HEK293 (cell line): ENCODE measurements at regions not wholly inside any gene's neighbourhood (a gene's known extent, or its start where the extent isn't known, plus 50 kb on each side); places are given as distances from the start of the nearest gene placed in this dataset.

Experiments used
- CTCF ChIA-PET: fragments of 350-600 bp; formaldehyde crosslinking; extraction: SDS; loops from one replicate; lab custom pipeline; 2021; ENCODE audit warnings: antibody characterized with exemption; lab: Yijun Ruan, JAX
- POLR2A ChIA-PET: fragments of 300-600 bp; formaldehyde crosslinking; extraction: SDS; loops from one replicate; lab custom pipeline; 2020; ENCODE audit warnings: antibody characterized with exemption, inconsistent platforms; lab: Yijun Ruan, JAX
- H3K27ac ChIP-seq: fragments of 200-500 bp; sonication (Bioruptor generic); 2 replicates; pipeline ENCODE4 v1.5.1; 2014; ENCODE audit warnings: low read depth, low read length, control low read depth, inconsistent platforms; ENCODE audit errors: extremely low read depth
- H3K36me3 ChIP-seq, 2 experiments: fragments of 200-500 bp in 1 of 2; sonication (Bioruptor generic) in 1 of 2; 1 replicate in 1 of 2; 2 replicates in 1 of 2; pipeline ENCODE4 v1.5.1; 2014 to 2017; ENCODE audit warnings: inconsistent platforms in 2 of 2, low read length in 2 of 2; ENCODE audit not compliant: control insufficient read depth in 2 of 2, insufficient read depth in 1 of 2
- H3K4me1 ChIP-seq: fragments of 200-500 bp; sonication (Bioruptor generic); 2 replicates; pipeline ENCODE4 v1.5.1; 2014; ENCODE audit warnings: mild to moderate bottlenecking, low read length, inconsistent platforms; ENCODE audit not compliant: control insufficient read depth, insufficient read depth
- H3K4me3 ChIP-seq: 2 replicates; pipeline ENCODE4 v1.5.1; 2011; ENCODE audit warnings: low read depth, mild to moderate bottlenecking, control low read depth, low read length, moderate library complexity
- H3K9me3 ChIP-seq: fragments of 200-500 bp; sonication (Bioruptor generic); 2 replicates; pipeline ENCODE4 v1.5.1; 2014; ENCODE audit warnings: low read depth, low read length, inconsistent platforms; ENCODE audit not compliant: control insufficient read depth, insufficient read depth
- FEZF1 ChIP-seq: fragments of 450-650 bp; formaldehyde crosslinking; IDR thresholded peaks from 2 replicates; pipeline ENCODE4 v1.5.1; 2016; ENCODE audit warnings: missing biosample characterization, missing genetic modification characterization
- OVOL3 ChIP-seq: fragments of 450-650 bp; formaldehyde crosslinking; IDR thresholded peaks from 2 replicates; pipeline ENCODE4 v1.5.1; 2016; ENCODE audit warnings: missing biosample characterization, missing genetic modification characterization
- PRDM1 ChIP-seq: fragments of 450-650 bp; formaldehyde crosslinking; IDR thresholded peaks from 2 replicates; pipeline ENCODE4; 2016; ENCODE audit warnings: missing biosample characterization, missing genetic modification characterization
- SALL2 ChIP-seq: fragments of 450-650 bp; formaldehyde crosslinking; IDR thresholded peaks from 2 replicates; pipeline ENCODE4 v1.5.0; 2017; ENCODE audit warnings: missing biosample characterization, mild to moderate bottlenecking, missing genetic modification characterization, borderline replicate concordance
- TRIM28 ChIP-seq: IDR thresholded peaks from 2 replicates; pipeline ENCODE4 v1.6.1; 2011; ENCODE audit warnings: low read length, control low read depth, borderline replicate concordance
- YY1 ChIP-seq: fragments of 450-650 bp; formaldehyde crosslinking; IDR thresholded peaks from 2 replicates; pipeline ENCODE4 v1.5.1; 2018; ENCODE audit warnings: missing biosample characterization, missing genetic modification characterization
- ZNF146 ChIP-seq: fragments of 450-650 bp; formaldehyde crosslinking; IDR thresholded peaks from 2 replicates; pipeline ENCODE4 v1.5.1; 2016; ENCODE audit warnings: missing biosample characterization, missing genetic modification characterization
- ZNF274 ChIP-seq, 2 experiments: fragments of 200-500 bp in 1 of 2; fragments of 450-650 bp in 1 of 2; sonication (Bioruptor generic) in 1 of 2; formaldehyde crosslinking in 1 of 2; IDR thresholded peaks; 2 replicates each; pipeline versions ENCODE4 v1.5.1 to v1.6.1; 2014 to 2016; ENCODE audit warnings: borderline replicate concordance in 1 of 2, inconsistent platforms in 1 of 2, low read length in 1 of 2, missing biosample characterization in 1 of 2, missing genetic modification characterization in 1 of 2
- ZNF394 ChIP-seq: fragments of 450-650 bp; formaldehyde crosslinking; IDR thresholded peaks from 2 replicates; pipeline ENCODE4 v1.5.1; 2016; ENCODE audit warnings: missing biosample characterization, missing genetic modification characterization, mild to moderate bottlenecking, moderate library complexity, borderline replicate concordance
- ZNF416 ChIP-seq: fragments of 450-650 bp; formaldehyde crosslinking; IDR thresholded peaks from 2 replicates; pipeline ENCODE4 v1.5.1; 2016; ENCODE audit warnings: missing biosample characterization, missing genetic modification characterization
- ZNF529 ChIP-seq: fragments of 450-650 bp; formaldehyde crosslinking; IDR thresholded peaks from 2 replicates; pipeline ENCODE4 v1.5.1; 2017; ENCODE audit warnings: missing genetic modification characterization, missing biosample characterization; ENCODE audit not compliant: insufficient replicate concordance
- ZNF624 ChIP-seq: fragments of 450-650 bp; formaldehyde crosslinking; IDR thresholded peaks from 2 replicates; pipeline ENCODE4 v1.5.1; 2017; ENCODE audit warnings: missing biosample characterization, missing genetic modification characterization
- ZNF677 ChIP-seq: fragments of 450-650 bp; IDR thresholded peaks from 2 replicates; pipeline ENCODE4 v1.5.0; 2018; ENCODE audit warnings: missing biosample characterization, mild to moderate bottlenecking, missing genetic modification characterization, moderate library complexity
- ZNF707 ChIP-seq: fragments of 450-650 bp; formaldehyde crosslinking; IDR thresholded peaks from 2 replicates; pipeline ENCODE4 v1.5.1; 2016; ENCODE audit warnings: missing biosample characterization, missing genetic modification characterization
- ZNF747 ChIP-seq: fragments of 450-650 bp; formaldehyde crosslinking; IDR thresholded peaks from 2 replicates; pipeline ENCODE4 v1.5.1; 2016; ENCODE audit warnings: missing biosample characterization, missing genetic modification characterization
- ZSCAN16 ChIP-seq: fragments of 450-650 bp; formaldehyde crosslinking; IDR thresholded peaks from 2 replicates; pipeline ENCODE4 v1.5.1; 2016; ENCODE audit warnings: missing biosample characterization, missing genetic modification characterization
- TF ChIP-seq, protein P1 (sequence below): fragments of 450-650 bp; formaldehyde crosslinking; IDR thresholded peaks from 2 replicates; pipeline ENCODE4 v1.5.1; 2016; ENCODE audit warnings: missing biosample characterization, missing genetic modification characterization
- TF ChIP-seq, protein P2 (sequence below): IDR thresholded peaks from 2 replicates; pipeline ENCODE4 v1.6.1; 2011; ENCODE audit warnings: mild to moderate bottlenecking, low read depth, low read length, borderline replicate concordance
- TF ChIP-seq, protein P3 (sequence below): fragments of 450-650 bp; formaldehyde crosslinking; IDR thresholded peaks from 2 replicates; pipeline ENCODE4 v1.5.1; 2017; ENCODE audit warnings: missing biosample characterization, missing genetic modification characterization
- TF ChIP-seq, protein P4 (sequence below): fragments of 450-650 bp; formaldehyde crosslinking; IDR thresholded peaks from 2 replicates; pipeline ENCODE4 v1.5.1; 2016; ENCODE audit warnings: missing biosample characterization, missing genetic modification characterization
- TF ChIP-seq, protein P5 (sequence below): fragments of 450-650 bp; formaldehyde crosslinking; IDR thresholded peaks from 2 replicates; pipeline ENCODE4 v1.5.1; 2016; ENCODE audit warnings: missing biosample characterization, missing genetic modification characterization
- TF ChIP-seq, protein P6 (sequence below): fragments of 450-650 bp; formaldehyde crosslinking; IDR thresholded peaks from 2 replicates; pipeline ENCODE4 v1.5.1; 2016; ENCODE audit warnings: missing biosample characterization, missing genetic modification characterization
- TF ChIP-seq, protein P7 (sequence below): fragments of 450-650 bp; formaldehyde crosslinking; IDR thresholded peaks from 2 replicates; pipeline ENCODE4 v1.5.1; 2016; ENCODE audit warnings: missing biosample characterization, missing genetic modification characterization, low read depth
- TF ChIP-seq, protein P8 (sequence below): fragments of 450-650 bp; formaldehyde crosslinking; IDR thresholded peaks from 2 replicates; pipeline ENCODE4 v1.5.1; 2016; ENCODE audit warnings: missing biosample characterization, missing genetic modification characterization

DNA sequence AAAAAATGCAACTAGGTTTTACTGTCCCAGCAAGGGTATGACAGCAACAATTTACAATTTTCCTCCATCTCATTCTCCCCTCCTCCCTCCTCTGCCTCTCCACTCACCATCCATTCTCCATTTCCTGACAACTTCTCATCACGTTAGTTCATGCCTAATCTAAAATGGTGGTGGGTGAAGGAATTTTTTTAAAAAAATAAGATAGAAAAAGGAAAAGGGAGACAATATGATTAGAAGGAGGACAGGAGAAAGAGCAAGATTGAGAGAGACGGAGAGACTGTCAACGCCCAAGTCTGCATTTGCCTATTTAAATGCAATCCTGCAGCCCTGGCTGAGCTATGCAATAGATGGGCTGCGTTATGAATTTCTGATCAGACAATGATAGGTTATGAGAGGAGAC is 380.7 kb upstream of the PSMD7 start:
- Histone ChIP-seq H3K4me3 (no peak overlapping the region), H3K4me1 (no peaks in the 10 kb centered on the region), H3K36me3 (no peaks in the 10 kb centered on the region), H3K9me3 (no peaks in the 10 kb centered on the region), H3K27ac (no peak overlapping the region)
- POLR2A ChIA-PET: no interaction called here
- TF ChIP-seq, protein P1, sequence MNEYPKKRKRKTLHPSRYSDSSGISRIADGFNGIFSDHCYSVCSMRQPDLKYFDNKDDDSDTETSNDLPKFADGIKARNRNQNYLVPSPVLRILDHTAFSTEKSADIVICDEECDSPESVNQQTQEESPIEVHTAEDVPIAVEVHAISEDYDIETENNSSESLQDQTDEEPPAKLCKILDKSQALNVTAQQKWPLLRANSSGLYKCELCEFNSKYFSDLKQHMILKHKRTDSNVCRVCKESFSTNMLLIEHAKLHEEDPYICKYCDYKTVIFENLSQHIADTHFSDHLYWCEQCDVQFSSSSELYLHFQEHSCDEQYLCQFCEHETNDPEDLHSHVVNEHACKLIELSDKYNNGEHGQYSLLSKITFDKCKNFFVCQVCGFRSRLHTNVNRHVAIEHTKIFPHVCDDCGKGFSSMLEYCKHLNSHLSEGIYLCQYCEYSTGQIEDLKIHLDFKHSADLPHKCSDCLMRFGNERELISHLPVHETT (tag by site-specific recombination): no peak
- TF ChIP-seq, protein P2, sequence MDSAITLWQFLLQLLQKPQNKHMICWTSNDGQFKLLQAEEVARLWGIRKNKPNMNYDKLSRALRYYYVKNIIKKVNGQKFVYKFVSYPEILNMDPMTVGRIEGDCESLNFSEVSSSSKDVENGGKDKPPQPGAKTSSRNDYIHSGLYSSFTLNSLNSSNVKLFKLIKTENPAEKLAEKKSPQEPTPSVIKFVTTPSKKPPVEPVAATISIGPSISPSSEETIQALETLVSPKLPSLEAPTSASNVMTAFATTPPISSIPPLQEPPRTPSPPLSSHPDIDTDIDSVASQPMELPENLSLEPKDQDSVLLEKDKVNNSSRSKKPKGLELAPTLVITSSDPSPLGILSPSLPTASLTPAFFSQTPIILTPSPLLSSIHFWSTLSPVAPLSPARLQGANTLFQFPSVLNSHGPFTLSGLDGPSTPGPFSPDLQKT: no peak
- TF ChIP-seq FEZF1 (no peak), ZNF274 (IDR thresholded peaks at IDR 0.05; ENCODE audit: low read length) (no peak), ZNF274 (tag by site-specific recombination; IDR thresholded peaks at IDR 0.05; ENCODE audit: borderline replicate concordance) (no peak), PRDM1 (no peak), ZNF394 (tag by site-specific recombination) (no peak), ZNF707 (tag by site-specific recombination) (no peak), ZSCAN16 (tag by site-specific recombination) (no peak), TRIM28 (no peak), ZNF146 (tag by site-specific recombination) (no peak), ZNF747 (no peak), ZNF416 (no peak), YY1 (tag by site-specific recombination) (no peak), OVOL3 (tag by site-specific recombination) (no peak)
- TF ChIP-seq, protein P3, sequence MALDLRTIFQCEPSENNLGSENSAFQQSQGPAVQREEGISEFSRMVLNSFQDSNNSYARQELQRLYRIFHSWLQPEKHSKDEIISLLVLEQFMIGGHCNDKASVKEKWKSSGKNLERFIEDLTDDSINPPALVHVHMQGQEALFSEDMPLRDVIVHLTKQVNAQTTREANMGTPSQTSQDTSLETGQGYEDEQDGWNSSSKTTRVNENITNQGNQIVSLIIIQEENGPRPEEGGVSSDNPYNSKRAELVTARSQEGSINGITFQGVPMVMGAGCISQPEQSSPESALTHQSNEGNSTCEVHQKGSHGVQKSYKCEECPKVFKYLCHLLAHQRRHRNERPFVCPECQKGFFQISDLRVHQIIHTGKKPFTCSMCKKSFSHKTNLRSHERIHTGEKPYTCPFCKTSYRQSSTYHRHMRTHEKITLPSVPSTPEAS (tag by site-specific recombination): no peak
- TF ChIP-seq, protein P4, sequence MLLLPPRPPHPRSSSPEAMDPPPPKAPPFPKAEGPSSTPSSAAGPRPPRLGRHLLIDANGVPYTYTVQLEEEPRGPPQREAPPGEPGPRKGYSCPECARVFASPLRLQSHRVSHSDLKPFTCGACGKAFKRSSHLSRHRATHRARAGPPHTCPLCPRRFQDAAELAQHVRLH: no peak
- TF ChIP-seq, protein P5, sequence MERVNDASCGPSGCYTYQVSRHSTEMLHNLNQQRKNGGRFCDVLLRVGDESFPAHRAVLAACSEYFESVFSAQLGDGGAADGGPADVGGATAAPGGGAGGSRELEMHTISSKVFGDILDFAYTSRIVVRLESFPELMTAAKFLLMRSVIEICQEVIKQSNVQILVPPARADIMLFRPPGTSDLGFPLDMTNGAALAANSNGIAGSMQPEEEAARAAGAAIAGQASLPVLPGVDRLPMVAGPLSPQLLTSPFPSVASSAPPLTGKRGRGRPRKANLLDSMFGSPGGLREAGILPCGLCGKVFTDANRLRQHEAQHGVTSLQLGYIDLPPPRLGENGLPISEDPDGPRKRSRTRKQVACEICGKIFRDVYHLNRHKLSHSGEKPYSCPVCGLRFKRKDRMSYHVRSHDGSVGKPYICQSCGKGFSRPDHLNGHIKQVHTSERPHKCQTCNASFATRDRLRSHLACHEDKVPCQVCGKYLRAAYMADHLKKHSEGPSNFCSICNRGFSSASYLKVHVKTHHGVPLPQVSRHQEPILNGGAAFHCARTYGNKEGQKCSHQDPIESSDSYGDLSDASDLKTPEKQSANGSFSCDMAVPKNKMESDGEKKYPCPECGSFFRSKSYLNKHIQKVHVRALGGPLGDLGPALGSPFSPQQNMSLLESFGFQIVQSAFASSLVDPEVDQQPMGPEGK (tag by site-specific recombination): no peak
- CTCF ChIA-PET: no interaction called here

DNA sequence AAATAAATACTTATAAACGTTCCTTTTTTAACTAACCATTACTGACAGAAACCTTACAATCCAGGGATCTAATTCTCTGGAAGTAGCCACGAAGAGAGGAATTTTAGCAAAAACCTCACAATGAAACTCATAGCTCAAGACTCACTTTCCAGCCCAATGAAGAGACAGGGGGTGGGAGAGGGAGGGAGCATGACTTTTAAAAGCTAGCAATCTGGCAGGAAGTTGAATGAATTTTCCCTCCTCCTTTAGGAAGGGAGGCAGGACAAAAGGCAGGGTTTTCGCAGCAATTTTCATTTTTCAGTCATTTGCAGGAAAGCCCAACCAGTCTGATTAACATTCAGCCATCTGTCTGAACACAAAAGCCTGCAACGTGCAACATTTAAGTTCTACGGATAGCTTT is 381.5 kb upstream of the PSMD7 start:
- Histone ChIP-seq H3K36me3 (no peaks in the 10 kb centered on the region), H3K4me1 (no peaks in the 10 kb centered on the region), H3K9me3 (no peaks in the 10 kb centered on the region), H3K4me3 (no peak overlapping the region), H3K27ac (no peak overlapping the region)
- CTCF ChIA-PET: interaction anchor here (0.9 kb wide), 1 partner anchor 42 kb away, joined by 4 read pairs; no protein-coding TSS in a partner anchor
- POLR2A ChIA-PET: no interaction called here
- no peak for TF ChIP-seq SALL2 (tag by site-specific recombination)
- TF ChIP-seq, protein P6, sequence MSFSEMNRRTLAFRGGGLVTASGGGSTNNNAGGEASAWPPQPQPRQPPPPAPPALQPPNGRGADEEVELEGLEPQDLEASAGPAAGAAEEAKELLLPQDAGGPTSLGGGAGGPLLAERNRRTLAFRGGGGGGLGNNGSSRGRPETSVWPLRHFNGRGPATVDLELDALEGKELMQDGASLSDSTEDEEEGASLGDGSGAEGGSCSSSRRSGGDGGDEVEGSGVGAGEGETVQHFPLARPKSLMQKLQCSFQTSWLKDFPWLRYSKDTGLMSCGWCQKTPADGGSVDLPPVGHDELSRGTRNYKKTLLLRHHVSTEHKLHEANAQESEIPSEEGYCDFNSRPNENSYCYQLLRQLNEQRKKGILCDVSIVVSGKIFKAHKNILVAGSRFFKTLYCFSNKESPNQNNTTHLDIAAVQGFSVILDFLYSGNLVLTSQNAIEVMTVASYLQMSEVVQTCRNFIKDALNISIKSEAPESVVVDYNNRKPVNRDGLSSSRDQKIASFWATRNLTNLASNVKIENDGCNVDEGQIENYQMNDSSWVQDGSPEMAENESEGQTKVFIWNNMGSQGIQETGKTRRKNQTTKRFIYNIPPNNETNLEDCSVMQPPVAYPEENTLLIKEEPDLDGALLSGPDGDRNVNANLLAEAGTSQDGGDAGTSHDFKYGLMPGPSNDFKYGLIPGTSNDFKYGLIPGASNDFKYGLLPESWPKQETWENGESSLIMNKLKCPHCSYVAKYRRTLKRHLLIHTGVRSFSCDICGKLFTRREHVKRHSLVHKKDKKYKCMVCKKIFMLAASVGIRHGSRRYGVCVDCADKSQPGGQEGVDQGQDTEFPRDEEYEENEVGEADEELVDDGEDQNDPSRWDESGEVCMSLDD: no peak
- TF ChIP-seq ZNF624 (tag by site-specific recombination): no peak
- no peak for TF ChIP-seq ZNF529 (tag by site-specific recombination)
- TF ChIP-seq, protein P7, sequence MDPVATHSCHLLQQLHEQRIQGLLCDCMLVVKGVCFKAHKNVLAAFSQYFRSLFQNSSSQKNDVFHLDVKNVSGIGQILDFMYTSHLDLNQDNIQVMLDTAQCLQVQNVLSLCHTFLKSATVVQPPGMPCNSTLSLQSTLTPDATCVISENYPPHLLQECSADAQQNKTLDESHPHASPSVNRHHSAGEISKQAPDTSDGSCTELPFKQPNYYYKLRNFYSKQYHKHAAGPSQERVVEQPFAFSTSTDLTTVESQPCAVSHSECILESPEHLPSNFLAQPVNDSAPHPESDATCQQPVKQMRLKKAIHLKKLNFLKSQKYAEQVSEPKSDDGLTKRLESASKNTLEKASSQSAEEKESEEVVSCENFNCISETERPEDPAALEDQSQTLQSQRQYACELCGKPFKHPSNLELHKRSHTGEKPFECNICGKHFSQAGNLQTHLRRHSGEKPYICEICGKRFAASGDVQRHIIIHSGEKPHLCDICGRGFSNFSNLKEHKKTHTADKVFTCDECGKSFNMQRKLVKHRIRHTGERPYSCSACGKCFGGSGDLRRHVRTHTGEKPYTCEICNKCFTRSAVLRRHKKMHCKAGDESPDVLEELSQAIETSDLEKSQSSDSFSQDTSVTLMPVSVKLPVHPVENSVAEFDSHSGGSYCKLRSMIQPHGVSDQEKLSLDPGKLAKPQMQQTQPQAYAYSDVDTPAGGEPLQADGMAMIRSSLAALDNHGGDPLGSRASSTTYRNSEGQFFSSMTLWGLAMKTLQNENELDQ (tag by site-specific recombination): no peak
- TF ChIP-seq, protein P8, sequence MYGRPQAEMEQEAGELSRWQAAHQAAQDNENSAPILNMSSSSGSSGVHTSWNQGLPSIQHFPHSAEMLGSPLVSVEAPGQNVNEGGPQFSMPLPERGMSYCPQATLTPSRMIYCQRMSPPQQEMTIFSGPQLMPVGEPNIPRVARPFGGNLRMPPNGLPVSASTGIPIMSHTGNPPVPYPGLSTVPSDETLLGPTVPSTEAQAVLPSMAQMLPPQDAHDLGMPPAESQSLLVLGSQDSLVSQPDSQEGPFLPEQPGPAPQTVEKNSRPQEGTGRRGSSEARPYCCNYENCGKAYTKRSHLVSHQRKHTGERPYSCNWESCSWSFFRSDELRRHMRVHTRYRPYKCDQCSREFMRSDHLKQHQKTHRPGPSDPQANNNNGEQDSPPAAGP (tag by site-specific recombination): no peak
- TF ChIP-seq ZNF677 (tag by site-specific recombination): no peak
